Aorta (tissue), 5 donors: ENCODE measurements at regions not wholly inside any gene's neighbourhood (a gene's known extent, or its start where the extent isn't known, plus 50 kb on each side); places are given as distances from the start of the nearest gene placed in this dataset.

Source experiments
- ATAC-seq: fragments of 200-7000 bp; cut with Tn5 transposase; one replicate; pipeline ENCODE4 v1.9.1; 2022; ENCODE audit warnings: moderate library complexity; ENCODE audit not compliant: low FRiP score
- DNase-seq, 2 donors: peaks; one replicate each; pipeline ENCODE4 v3.0.0-alpha.2; 2020
- H3K27ac ChIP-seq, 2 donors: one replicate each; pipeline ENCODE4 v1.5.1; 2013; ENCODE audit warnings: low read length in 2 of 2, mild to moderate bottlenecking in 2 of 2, moderate library complexity in 2 of 2, control low read depth in 1 of 2, inconsistent platforms in 1 of 2, low read depth in 1 of 2
- H3K27me3 ChIP-seq, 2 donors: one replicate each; pipeline ENCODE4 v1.6.1; 2013; ENCODE audit warnings: control low read depth in 1 of 2, low read length in 1 of 2, mild to moderate bottlenecking in 1 of 2, moderate library complexity in 1 of 2; ENCODE audit not compliant: insufficient read depth in 2 of 2, control insufficient read depth in 1 of 2
- H3K36me3 ChIP-seq, 2 donors: one replicate each; pipeline ENCODE4 v1.6.1; 2013; ENCODE audit warnings: control low read depth in 1 of 2, low read length in 1 of 2, mild to moderate bottlenecking in 1 of 2; ENCODE audit not compliant: insufficient read depth in 2 of 2, control insufficient read depth in 1 of 2
- H3K4me1 ChIP-seq, 2 donors: one replicate each; pipeline ENCODE4 v1.6.1; 2013; ENCODE audit warnings: low read length in 2 of 2, control low read depth in 1 of 2, mild to moderate bottlenecking in 1 of 2, moderate library complexity in 1 of 2; ENCODE audit not compliant: insufficient read depth in 2 of 2, control insufficient read depth in 1 of 2
- H3K4me3 ChIP-seq, 2 donors: one replicate each; pipeline ENCODE4 v1.5.1; 2013; ENCODE audit warnings: low read length in 2 of 2, control low read depth in 1 of 2, mild to moderate bottlenecking in 1 of 2
- H3K9me3 ChIP-seq: one replicate; pipeline ENCODE4 v1.6.1; 2013; ENCODE audit warnings: mild to moderate bottlenecking, low read length; ENCODE audit not compliant: control insufficient read depth
- WGBS, 2 donors: extraction: QIAGEN DNeasy Blood & Tissue Kit; methylation state at CpG; one replicate each; pipeline ENCODE4 v1.1.7; 2013; 5-methylcytosine and 5-hydroxymethylcytosine counted together
- intact Hi-C, 2 donors: fragments of 100-400 bp; cut with DNase I; formaldehyde crosslinking; loops; one replicate each; pipeline versions ENCODE4 v1.14.2 to v1.15.0; 2022
- donor health status: healthy with polysubstance abuse.
- donor health status: Bipolar disorder and iron deficiency.
- donor health status: DM: no; HTN: no; CAD: no.
- donor health status: DM: no; HTN: no; CAD: no.
- donor health status: DM: yes; HTN: yes; CAD: no.

DNA sequence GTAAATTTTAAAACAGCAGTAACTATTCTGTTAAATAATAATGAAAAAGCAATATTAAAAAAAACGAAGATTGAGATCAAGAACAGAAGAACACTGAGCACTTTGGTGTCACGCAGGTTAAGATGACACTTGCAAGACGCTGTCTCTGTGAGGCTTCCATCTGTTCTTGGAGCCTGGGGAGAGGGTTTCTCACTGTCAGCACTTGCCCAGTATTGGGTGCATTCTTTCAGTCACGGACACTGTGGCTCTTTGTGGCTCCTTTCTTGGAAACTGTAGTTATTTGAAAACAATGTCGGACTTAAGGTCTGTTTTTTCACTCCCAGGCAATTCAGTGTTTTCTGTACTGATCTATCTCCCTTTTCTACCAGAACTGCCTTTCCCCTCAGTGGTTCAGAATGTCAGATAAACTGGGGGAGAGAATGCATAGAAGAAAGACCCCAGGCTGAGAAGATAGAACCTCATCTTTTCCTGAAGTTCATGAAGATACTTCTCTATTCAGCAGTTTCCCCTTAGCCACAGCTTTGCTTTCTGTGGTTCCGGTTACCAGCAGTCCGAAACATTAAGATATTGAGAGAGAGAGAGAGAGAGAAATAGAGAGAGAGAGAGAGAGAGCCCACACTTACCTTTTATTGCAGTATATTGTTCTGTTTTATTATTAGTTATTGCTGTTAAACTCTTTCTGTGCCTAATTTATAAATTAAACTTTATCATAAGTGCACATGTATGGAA, 283.3 kb downstream of the DCDC2C start:
- DNase-seq: no peak
- 66 to 72% methylated on average over 7 of the region's 7 CpGs for WGBS, 2 donors
- H3K9me3 ChIP-seq: no peaks in the 10 kb centered on the region
- no peaks in the 10 kb centered on the region for H3K4me1 ChIP-seq
- no peak overlapping the region for H3K4me3 ChIP-seq
- H3K27me3 ChIP-seq: no peaks in the 10 kb centered on the region
- H3K27ac ChIP-seq: no peak overlapping the region
- intact Hi-C loops: no loop called here
- ATAC-seq: no peak
- no peaks in the 10 kb centered on the region for H3K36me3 ChIP-seq

- DNase-seq (no peak), ATAC-seq (no peak)
- Histone ChIP-seq H3K9me3 (no peaks in the 10 kb centered on the region), H3K4me3 (no peak overlapping the region), H3K4me1 (no peaks in the 10 kb centered on the region), H3K27ac (no peak overlapping the region), H3K36me3 (no peaks in the 10 kb centered on the region), H3K27me3 (peaks cover 0 to 2% of the 10 kb centered on the region in 2 donors)
- intact Hi-C loops: no loop called here
- WGBS, 2 donors: 87 to 88% methylated on average over 22 of the region's 22 CpGs
These were observed 299.5 kb downstream of the DCDC2C start for GRCh38 chr2:4002841-4003403.

GRCh38 chr2:4012197-4012596, 308.8 kb downstream of the DCDC2C start:
- H3K9me3 ChIP-seq: peaks cover 1% of the 10 kb centered on the region
- DNase-seq (no peak), ATAC-seq (no peak)
- no peaks in the 10 kb centered on the region for H3K27me3 ChIP-seq
- H3K4me1 ChIP-seq: no peaks in the 10 kb centered on the region
- H3K4me3 ChIP-seq: no peak overlapping the region
- H3K27ac ChIP-seq: no peak overlapping the region
- 58 to 60% methylated on average over 1 of the region's 1 CpG for WGBS, 2 donors
- H3K36me3 ChIP-seq: no peaks in the 10 kb centered on the region
- intact Hi-C loops: no loop called here

- no peaks in the 10 kb centered on the region for H3K27me3 ChIP-seq
- DNase-seq (no peak), ATAC-seq (no peak)
- intact Hi-C loops: no loop called here
- no peaks in the 10 kb centered on the region for H3K4me1 ChIP-seq
- H3K4me3 ChIP-seq: no peak overlapping the region
- peaks cover 1% of the 10 kb centered on the region for H3K9me3 ChIP-seq
- no peaks in the 10 kb centered on the region for H3K36me3 ChIP-seq
- H3K27ac ChIP-seq: no peak overlapping the region
These were observed 315.2 kb downstream of the DCDC2C start for GRCh38 chr2:4018535-4018934.

GRCh38 chr2:4020153-4020552, 316.8 kb downstream of the DCDC2C start:
- Histone ChIP-seq H3K27ac (no peak overlapping the region), H3K4me1 (no peaks in the 10 kb centered on the region), H3K27me3 (no peaks in the 10 kb centered on the region), H3K9me3 (peaks cover 1% of the 10 kb centered on the region), H3K36me3 (no peaks in the 10 kb centered on the region), H3K4me3 (no peak overlapping the region)
- intact Hi-C loops: no loop called here
- ATAC-seq: no peak
- DNase-seq: no peak
- 51 to 54% methylated on average over 5 of the region's 5 CpGs for WGBS, 2 donors

DNA sequence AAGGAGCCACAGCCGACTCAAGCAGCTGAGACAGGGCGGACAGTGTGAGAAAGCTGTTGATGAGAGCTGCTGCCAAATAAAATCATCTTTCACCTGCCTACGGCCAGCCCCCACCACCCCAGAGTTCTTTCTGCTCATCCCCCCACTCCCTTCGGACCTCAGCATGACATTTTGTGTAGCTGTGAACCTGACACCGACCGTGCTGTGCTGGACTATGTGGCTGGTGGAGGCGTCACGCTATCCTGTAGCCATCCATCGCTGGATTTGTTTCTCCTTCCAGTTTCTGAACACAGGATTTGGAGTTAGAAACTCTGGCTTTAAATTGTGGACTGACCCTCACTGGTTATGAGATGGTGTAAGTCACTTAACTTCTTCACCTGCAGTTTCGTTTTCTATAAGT, 317.3 kb downstream of the DCDC2C start:
- DNase-seq: no peak
- H3K9me3 ChIP-seq: peaks cover 1% of the 10 kb centered on the region
- H3K27me3 ChIP-seq: no peaks in the 10 kb centered on the region
- H3K27ac ChIP-seq: no peak overlapping the region
- no peaks in the 10 kb centered on the region for H3K36me3 ChIP-seq
- no peak overlapping the region for H3K4me3 ChIP-seq
- no peaks in the 10 kb centered on the region for H3K4me1 ChIP-seq
- intact Hi-C loops: no loop called here
- ATAC-seq: no peak
- 79 to 87% methylated on average over 10 of the region's 10 CpGs for WGBS, 2 donors

- ATAC-seq (no peak), DNase-seq (no peak)
- H3K27me3 ChIP-seq: no peaks in the 10 kb centered on the region
- no peaks in the 10 kb centered on the region for H3K36me3 ChIP-seq
- no peak overlapping the region for H3K27ac ChIP-seq
- no peak overlapping the region for H3K4me3 ChIP-seq
- H3K4me1 ChIP-seq: no peaks in the 10 kb centered on the region
- 79 to 83% methylated on average over 5 of the region's 5 CpGs for WGBS, 2 donors
- H3K9me3 ChIP-seq: peaks cover 1% of the 10 kb centered on the region
- intact Hi-C loops: no loop called here
These were observed 321.2 kb downstream of the DCDC2C start for GRCh38 chr2:4024605-4025004.

- DNase-seq (no peak), ATAC-seq (no peak)
- intact Hi-C loops: no loop called here
These were observed 325.7 kb downstream of the DCDC2C start for GRCh38 chr2:4029081-4029480.

GRCh38 chr2:4039896-4040295, 336.5 kb downstream of the DCDC2C start:
- Histone ChIP-seq H3K27me3 (peaks cover 0 to 1% of the 10 kb centered on the region in 2 donors), H3K27ac (no peak overlapping the region), H3K9me3 (no peaks in the 10 kb centered on the region), H3K4me3 (no peak overlapping the region), H3K4me1 (no peaks in the 10 kb centered on the region), H3K36me3 (no peaks in the 10 kb centered on the region)
- DNase-seq (no peak), ATAC-seq (no peak)
- intact Hi-C loops: no loop called here
- 67 to 70% methylated on average over 7 of the region's 7 CpGs for WGBS, 2 donors

More at GRCh38 chr2:4029081-4029480, 325.7 kb downstream of the DCDC2C start:
- Histone ChIP-seq H3K27ac (no peak overlapping the region), H3K4me1 (no peaks in the 10 kb centered on the region), H3K36me3 (no peaks in the 10 kb centered on the region), H3K27me3 (no peaks in the 10 kb centered on the region), H3K4me3 (no peak overlapping the region), H3K9me3 (no peaks in the 10 kb centered on the region)
- WGBS, 2 donors: 61 to 69% methylated on average over 2 of the region's 2 CpGs
